ENCODE measurements at regions not wholly inside any gene's neighbourhood (a gene's known extent, or its start where the extent isn't known, plus 50 kb on each side); places are given as distances from the start of the nearest gene placed in this dataset.

DNA sequence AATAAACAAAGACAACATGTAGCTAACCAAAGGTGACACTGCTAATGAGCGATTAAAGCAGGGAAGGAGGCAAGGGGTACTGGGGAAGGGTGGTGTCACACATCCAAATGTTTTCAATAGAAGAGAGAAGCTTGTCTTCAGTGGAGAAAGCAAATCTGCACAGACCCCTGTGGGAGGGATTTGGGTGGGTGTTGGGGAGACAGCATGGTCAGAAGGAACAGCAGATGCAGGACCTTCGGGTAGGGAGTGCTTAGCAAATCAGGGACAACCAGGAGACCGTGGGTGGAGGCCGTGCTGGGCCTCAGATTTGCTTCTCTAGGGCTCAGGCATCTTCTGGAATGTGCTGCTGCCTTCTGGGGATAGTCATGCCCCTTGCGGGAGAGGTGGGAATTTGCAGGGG, 185.3 kb upstream of the RAB6C start:
- TF ChIP-seq, protein P1, sequence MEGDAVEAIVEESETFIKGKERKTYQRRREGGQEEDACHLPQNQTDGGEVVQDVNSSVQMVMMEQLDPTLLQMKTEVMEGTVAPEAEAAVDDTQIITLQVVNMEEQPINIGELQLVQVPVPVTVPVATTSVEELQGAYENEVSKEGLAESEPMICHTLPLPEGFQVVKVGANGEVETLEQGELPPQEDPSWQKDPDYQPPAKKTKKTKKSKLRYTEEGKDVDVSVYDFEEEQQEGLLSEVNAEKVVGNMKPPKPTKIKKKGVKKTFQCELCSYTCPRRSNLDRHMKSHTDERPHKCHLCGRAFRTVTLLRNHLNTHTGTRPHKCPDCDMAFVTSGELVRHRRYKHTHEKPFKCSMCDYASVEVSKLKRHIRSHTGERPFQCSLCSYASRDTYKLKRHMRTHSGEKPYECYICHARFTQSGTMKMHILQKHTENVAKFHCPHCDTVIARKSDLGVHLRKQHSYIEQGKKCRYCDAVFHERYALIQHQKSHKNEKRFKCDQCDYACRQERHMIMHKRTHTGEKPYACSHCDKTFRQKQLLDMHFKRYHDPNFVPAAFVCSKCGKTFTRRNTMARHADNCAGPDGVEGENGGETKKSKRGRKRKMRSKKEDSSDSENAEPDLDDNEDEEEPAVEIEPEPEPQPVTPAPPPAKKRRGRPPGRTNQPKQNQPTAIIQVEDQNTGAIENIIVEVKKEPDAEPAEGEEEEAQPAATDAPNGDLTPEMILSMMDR (conservative IDR thresholded peaks at IDR 0.05; ENCODE audit: low read depth, low read length), result no peak
- TF ChIP-seq EZH2 (IDR thresholded peaks at IDR 0.05; ENCODE audit: borderline replicate concordance, low read depth, low read length, poor library complexity, severe bottlenecking), result no peak

Data from A673 (cell line).